AG04449 (cell line): ENCODE measurements at regions not wholly inside any gene's neighbourhood (a gene's known extent, or its start where the extent isn't known, plus 50 kb on each side); places are given as distances from the start of the nearest gene placed in this dataset.

ENCODE experiments used
- CTCF ChIA-PET: fragments of 350-600 bp; formaldehyde crosslinking; extraction: SDS; loops from one replicate; lab custom pipeline; 2021; ENCODE audit warnings: antibody characterized with exemption; lab: Yijun Ruan, JAX
- POLR2A ChIA-PET: fragments of 400-600, 350-600 bp; formaldehyde crosslinking; extraction: SDS; loops from one replicate; lab custom pipeline; 2020; ENCODE audit warnings: antibody characterized with exemption, inconsistent platforms; lab: Yijun Ruan, JAX
- DNase-seq: peaks from one replicate; pipeline ENCODE4 v3.0.0-alpha.2; 2010; ENCODE audit warnings: low read depth, low spot score
- H3K4me3 ChIP-seq: 2 replicates; pipeline ENCODE4 v1.5.1; 2011; ENCODE audit warnings: low read depth, mild to moderate bottlenecking, control low read depth, low read length
- CTCF ChIP-seq: IDR thresholded peaks from one replicate; pipeline ENCODE4 v1.5.1; 2011; ENCODE audit warnings: mild to moderate bottlenecking, moderate library complexity, low read length, control low read depth, inconsistent platforms; ENCODE audit not compliant: insufficient read depth; ENCODE audit errors: missing control alignments

GRCh38 chr6:86820750-86821149 lies 116.6 kb upstream of the HTR1E start:
- no peak for DNase-seq
- TF ChIP-seq CTCF = no peak
- no peak overlapping the region for H3K4me3 ChIP-seq
- CTCF ChIA-PET = no interaction called here
- POLR2A ChIA-PET = no interaction called here

GRCh38 chr6:86793649-86794048 lies 143.7 kb upstream of the HTR1E start:
- ChIA-PET POLR2A (no interaction called here), CTCF (no interaction called here)
- no peak for DNase-seq

GRCh38 chr6:86791476-86791875 lies 145.9 kb upstream of the HTR1E start:
- DNase-seq = no peak
- POLR2A ChIA-PET = no interaction called here
- H3K4me3 ChIP-seq = no peak overlapping the region
- CTCF ChIA-PET = no interaction called here
- no peak for TF ChIP-seq CTCF

More at GRCh38 chr6:86793649-86794048, 143.7 kb upstream of the HTR1E start:
- no peak overlapping the region for H3K4me3 ChIP-seq
- TF ChIP-seq CTCF = no peak

GRCh38 chr6:86789779-86790411 lies 147.4 kb upstream of the HTR1E start:
- POLR2A ChIA-PET = no interaction called here
- no peak overlapping the region for H3K4me3 ChIP-seq
- CTCF ChIA-PET = no interaction called here

GRCh38 chr6:86782328-86782727 lies 155.0 kb upstream of the HTR1E start:
- TF ChIP-seq CTCF = no peak
- ChIA-PET CTCF (no interaction called here), POLR2A (no interaction called here)
- H3K4me3 ChIP-seq = no peak overlapping the region
- DNase-seq = no peak

More at GRCh38 chr6:86789779-86790411, 147.4 kb upstream of the HTR1E start:
- TF ChIP-seq CTCF = no peak
- DNase-seq = no peak

GRCh38 chr6:86780923-86781322 lies 156.4 kb upstream of the HTR1E start:
- POLR2A ChIA-PET = no interaction called here
- H3K4me3 ChIP-seq = no peak overlapping the region
- TF ChIP-seq CTCF = no peak
- DNase-seq = no peak
- CTCF ChIA-PET = no interaction called here
